Right lobe of liver (tissue), 6 donors: ENCODE measurements at regions not wholly inside any gene's neighbourhood (a gene's known extent, or its start where the extent isn't known, plus 50 kb on each side); places are given as distances from the start of the nearest gene placed in this dataset.

Experiments used
- ATAC-seq, 4 donors: fragments of 200-7000 bp; cut with Tn5 transposase; one replicate each; pipeline ENCODE4 v1.9.1; 2020; ENCODE audit warnings: mild to moderate bottlenecking in 4 of 4, moderate library complexity in 4 of 4
- DNase-seq, 3 donors: peaks; one replicate each; pipeline ENCODE4 v3.0.0-alpha.2; 2020
- H3K27ac ChIP-seq, 3 donors: fragments of 200-600 bp; one replicate each; pipeline ENCODE4 v1.8.0; 2022
- H3K27me3 ChIP-seq, 2 donors: fragments of 200-600 bp; one replicate each; pipeline ENCODE4 v1.8.0; 2022
- H3K36me3 ChIP-seq, 4 donors: fragments of 200-600 bp; sonication (generic) in 1 of 4; one replicate each; pipeline versions ENCODE4 v1.5.1 to v1.8.0; 2017 to 2022; ENCODE audit warnings: control low read depth in 1 of 4
- H3K4me1 ChIP-seq, 4 donors: fragments of 200-600 bp; sonication (generic) in 1 of 4; one replicate each; pipeline versions ENCODE4 v1.5.1 to v1.8.0; 2017 to 2022; ENCODE audit warnings: control low read depth in 1 of 4
- H3K4me3 ChIP-seq, 3 donors: fragments of 200-600 bp; one replicate each; pipeline ENCODE4 v1.8.0; 2022
- H3K9me3 ChIP-seq, 4 donors: fragments of 200-600 bp; sonication (generic) in 1 of 4; one replicate each; pipeline versions ENCODE4 v1.5.1 to v1.8.0; 2017 to 2022; ENCODE audit warnings: control low read depth in 1 of 4
- CTCF ChIP-seq, 4 donors: fragments of 200-600 bp in 3 of 4; fragments of 450-650 bp in 1 of 4; IDR thresholded peaks; one replicate each; pipeline versions ENCODE4 v1.5.1 to v1.8.0; 2016 to 2022; ENCODE audit warnings: antibody characterized with exemption in 4 of 4, mild to moderate bottlenecking in 2 of 4
- POLR2A ChIP-seq: fragments of 450-650 bp; IDR thresholded peaks from one replicate; pipeline ENCODE4 v1.6.1; 2017; ENCODE audit warnings: antibody characterized with exemption, mild to moderate bottlenecking
- WGBS: methylation state at CpG from one replicate; pipeline ENCODE4 v1.1.6; 2018; ENCODE audit warnings: low coverage, low lambda C conversion rate; ENCODE audit not compliant: insufficient coverage; ENCODE audit errors: missing lambda C conversion rate; 5-methylcytosine and 5-hydroxymethylcytosine counted together
- intact Hi-C, 2 donors: fragments of 100-400 bp; cut with DNase I; formaldehyde crosslinking; loops; one replicate each; pipeline versions ENCODE4 v1.11.2 to v1.14.1; 2022
- donor health status: DM: no; HTN: yes; CAD: no.
- donor health status: DM: no; HTN: no; CAD: no.
- donor health status: DM: no; HTN: no; CAD: no.
- donor health status: DM: no; HTN: yes; CAD: no.
- donor health status: DM: no; HTN: yes; CAD: no.

GRCh38 chr1:102172200-102172599, 175.5 kb upstream of the OLFM3 start:
- TF ChIP-seq CTCF (IDR thresholded peaks at IDR 0.05): no peak
- no peak overlapping the region for H3K4me3 ChIP-seq
- 59% methylated on average over 1 of the region's 1 CpG for whole genome bisulfite sequencing

GRCh38 chr1:102163799-102164198, 167.1 kb upstream of the OLFM3 start:
- no peak overlapping the region for H3K4me3 ChIP-seq
- 20% methylated on average over 1 of the region's 1 CpG for WGBS
- H3K27me3 ChIP-seq: no peaks in the 10 kb centered on the region
- no peaks in the 10 kb centered on the region for H3K36me3 ChIP-seq
- H3K4me1 ChIP-seq: no peaks in the 10 kb centered on the region
- TF ChIP-seq CTCF (IDR thresholded peaks at IDR 0.05) (no peak), POLR2A (no peak)
- DNase-seq (no peak), ATAC-seq (no peak)
- intact Hi-C loops: no loop called here
- H3K27ac ChIP-seq: no peak overlapping the region
- peaks cover 0 to 3% (median 0%) of the 10 kb centered on the region in 4 donors for H3K9me3 ChIP-seq

More at GRCh38 chr1:102172200-102172599, 175.5 kb upstream of the OLFM3 start:
- no peak for ATAC-seq
- H3K36me3 ChIP-seq: no peaks in the 10 kb centered on the region
- intact Hi-C loops: no loop called here
- no peaks in the 10 kb centered on the region for H3K4me1 ChIP-seq
- H3K9me3 ChIP-seq: no peaks in the 10 kb centered on the region
- DNase-seq: no peak
- H3K27ac ChIP-seq: no peak overlapping the region
- H3K27me3 ChIP-seq: no peaks in the 10 kb centered on the region

GRCh38 chr1:102151242-102151641, 154.5 kb upstream of the OLFM3 start:
- DNase-seq (no peak), ATAC-seq (no peak)
- H3K27me3 ChIP-seq: no peaks in the 10 kb centered on the region
- H3K9me3 ChIP-seq: no peaks in the 10 kb centered on the region
- 31% methylated on average over 3 of the region's 3 CpGs for WGBS
- no peaks in the 10 kb centered on the region for H3K4me1 ChIP-seq
- no peaks in the 10 kb centered on the region for H3K36me3 ChIP-seq
- TF ChIP-seq CTCF (IDR thresholded peaks at IDR 0.05): no peak
- no peak for TF ChIP-seq POLR2A
- H3K4me3 ChIP-seq: no peak overlapping the region
- no peak overlapping the region for H3K27ac ChIP-seq
- intact Hi-C loops: no loop called here

GRCh38 chr1:102120910-102121309, 124.2 kb upstream of the OLFM3 start:
- Histone ChIP-seq H3K9me3 (no peaks in the 10 kb centered on the region), H3K27me3 (no peaks in the 10 kb centered on the region), H3K4me1 (no peaks in the 10 kb centered on the region), H3K36me3 (no peaks in the 10 kb centered on the region), H3K27ac (no peak overlapping the region), H3K4me3 (no peak overlapping the region)
- no CpG with 5 or more reads among the region's 4 CpGs for WGBS
- no peak for ATAC-seq
- TF ChIP-seq POLR2A (no peak), CTCF (IDR thresholded peaks at IDR 0.05) (no peak)
- intact Hi-C loops: no loop called here
- DNase-seq: no peak

- H3K9me3 ChIP-seq: no peaks in the 10 kb centered on the region
- 32% methylated on average over 3 of the region's 3 CpGs for WGBS
- H3K27me3 ChIP-seq: no peaks in the 10 kb centered on the region
- no peaks in the 10 kb centered on the region for H3K36me3 ChIP-seq
- no peak overlapping the region for H3K27ac ChIP-seq
- intact Hi-C loops: no loop called here
- no peak for TF ChIP-seq CTCF (IDR thresholded peaks at IDR 0.05)
- TF ChIP-seq POLR2A: no peak
- DNase-seq (no peak), ATAC-seq (no peak)
- H3K4me1 ChIP-seq: no peaks in the 10 kb centered on the region
- H3K4me3 ChIP-seq: no peak overlapping the region
Observed at GRCh38 chr1:102118150-102118549, 121.4 kb upstream of the OLFM3 start.
